ENCODE measurements at regions not wholly inside any gene's neighbourhood (a gene's known extent, or its start where the extent isn't known, plus 50 kb on each side); places are given as distances from the start of the nearest gene placed in this dataset.

GRCh38 chr14:54116972-54117371 is 160.3 kb upstream of the BMP4 start:
- H3F3A ChIP-seq (replicated peaks; ENCODE audit: insufficient read depth), result peaks cover 17% of the 10 kb centered on the region
- no peak overlapping the region for H3K4me3 ChIP-seq (ENCODE audit: low read depth in 2 of 2, low read length in 1 of 2)
- no peaks in the 10 kb centered on the region for H3K79me2 ChIP-seq (ENCODE audit: insufficient read depth)
- peaks cover 0 to 14% of the 10 kb centered on the region in 2 experiments; a peak in 1 of 4 replicates for H3K4me1 ChIP-seq (ENCODE audit: control insufficient read depth in 1 of 2, insufficient read depth in 2 of 2, low read depth in 1 of 2, low read length in 1 of 2)
- no peak overlapping the region for H3K4me2 ChIP-seq
- no peaks in the 10 kb centered on the region for H3K9me2 ChIP-seq
- ChIA-PET CTCF (interaction anchor here (0.9 kb wide), 1 partner anchor 10 kb away, joined by 3 read pairs; no protein-coding TSS in a partner anchor), POLR2A (no interaction called here)
- no peaks in the 10 kb centered on the region for H3K36me3 ChIP-seq (replicated peaks in 1 of 2; ENCODE audit: control insufficient read depth in 1 of 2, insufficient read depth in 2 of 2, low read length in 1 of 2)
- H3K9me3 ChIP-seq, result no peaks in the 10 kb centered on the region
- H4K20me1 ChIP-seq (ENCODE audit: insufficient read depth), result no peaks in the 10 kb centered on the region
- peak overlapping the region in 1 of 2 experiments; percentile 55; a peak in 2 of 4 replicates for H3K27ac ChIP-seq (ENCODE audit: low read depth in 2 of 2, low read length in 1 of 2)
- DNase-seq, result no peak
- no peaks in the 10 kb centered on the region for H3K27me3 ChIP-seq (ENCODE audit: insufficient read depth)
- H3K9ac ChIP-seq, result no peak overlapping the region
- WGBS (ENCODE audit: low lambda C conversion rate), result 18% methylated on average over 2 of the region's 2 CpGs
- peak overlapping the region; percentile 63; the same call in 1 of the 2 replicates for H2AFZ ChIP-seq (ENCODE audit: low read depth)
- TF ChIP-seq ELF1 (IDR thresholded peaks at IDR 0.05) (no peak), TCF12 (IDR thresholded peaks at IDR 0.05) (peak; percentile 70), RXRA (IDR thresholded peaks at IDR 0.05; ENCODE audit: borderline replicate concordance, low read depth) (no peak), IRF3 (IDR thresholded peaks at IDR 0.05; ENCODE audit: low read depth, low read length) (no peak), RCOR1 (IDR thresholded peaks at IDR 0.05; ENCODE audit: low read length) (no peak), RFX5 (IDR thresholded peaks at IDR 0.05; ENCODE audit: low read length) (no peak), GABPA (IDR thresholded peaks at IDR 0.05; ENCODE audit: low read depth) (no peak), FOSL2 (IDR thresholded peaks at IDR 0.05; ENCODE audit: borderline replicate concordance, low read depth) (peak; percentile 71), CTCF (IDR thresholded peaks at IDR 0.05) (no peak), MEF2A (IDR thresholded peaks at IDR 0.05; ENCODE audit: borderline replicate concordance, low read depth) (0 out of 2 replicates have a peak, but pooled peaks have one; percentile 17), JUND (IDR thresholded peaks at IDR 0.05) (peak; percentile 79), ZBTB33 (IDR thresholded peaks at IDR 0.05; ENCODE audit: borderline replicate concordance, low read depth) (no peak), SMC3 (IDR thresholded peaks at IDR 0.05; ENCODE audit: low read depth, low read length) (no peak), PBX3 (IDR thresholded peaks at IDR 0.05) (peak; percentile 55), FOXJ3 (CRISPR knock-in tag; IDR thresholded peaks at IDR 0.05) (no peak), NFIC (IDR thresholded peaks at IDR 0.05; ENCODE audit: borderline replicate concordance) (peak; percentile 51; the same call in 1 of the 2 replicates), POLR2AphosphoS5 (IDR thresholded peaks at IDR 0.05; ENCODE audit: low read depth, low read length) (no peak), MXI1 (IDR thresholded peaks at IDR 0.05; ENCODE audit: low read depth, low read length) (no peak), SIN3A (IDR thresholded peaks at IDR 0.05; ENCODE audit: borderline replicate concordance, low read depth, low read length) (no peak), YY1 (IDR thresholded peaks at IDR 0.05; ENCODE audit: low read depth) (peak; percentile 47; the same call in 1 of the 2 replicates), MAX (IDR thresholded peaks at IDR 0.05; ENCODE audit: low read depth) (0 out of 2 replicates have a peak, but pooled peaks have one; percentile 38), USF1 (IDR thresholded peaks at IDR 0.05; ENCODE audit: borderline replicate concordance, low read depth) (no peak), USF2 (IDR thresholded peaks at IDR 0.05; ENCODE audit: borderline replicate concordance, low read depth, low read length) (no peak), TAF1 (IDR thresholded peaks at IDR 0.05; ENCODE audit: borderline replicate concordance, low read depth, low read length) (no peak), CHD2 (IDR thresholded peaks at IDR 0.05; ENCODE audit: low read length, partially characterized antibody) (no peak), TEAD4 (IDR thresholded peaks at IDR 0.05; ENCODE audit: borderline replicate concordance, insufficient read depth) (peak; percentile 55; the same call in 1 of the 2 replicates), NRF1 (IDR thresholded peaks at IDR 0.05; ENCODE audit: low read depth, low read length) (no peak), GATA2 (CRISPR knock-in tag; IDR thresholded peaks at IDR 0.05) (no peak), FOXM1 (IDR thresholded peaks at IDR 0.05; ENCODE audit: low read depth) (no peak)

Data from SK-N-SH (cell line).